WTC11 (cell line): ENCODE measurements at regions not wholly inside any gene's neighbourhood (a gene's known extent, or its start where the extent isn't known, plus 50 kb on each side); places are given as distances from the start of the nearest gene placed in this dataset.

Experiments
- ATF2 ChIP-seq: sonication (generic); formaldehyde crosslinking; IDR thresholded peaks from 2 replicates; pipeline ENCODE4 v1.8.1; 2022; ENCODE audit warnings: low read depth, missing genetic modification reagents, borderline replicate concordance
- CREB1 ChIP-seq: sonication (generic); formaldehyde crosslinking; IDR thresholded peaks from 2 replicates; pipeline ENCODE4 v1.8.0; 2023; ENCODE audit warnings: mild to moderate bottlenecking, missing genetic modification reagents
- CREM ChIP-seq: sonication (generic); formaldehyde crosslinking; IDR thresholded peaks from 2 replicates; pipeline ENCODE4 v1.8.1; 2022; ENCODE audit warnings: mild to moderate bottlenecking, missing genetic modification reagents, moderate library complexity
- ZBTB43 ChIP-seq: sonication (generic); formaldehyde crosslinking; IDR thresholded peaks from 2 replicates; pipeline ENCODE4 v1.8.1; 2023; ENCODE audit warnings: mild to moderate bottlenecking, missing genetic modification reagents
- ZNF263 ChIP-seq: sonication (generic); formaldehyde crosslinking; IDR thresholded peaks from 2 replicates; pipeline ENCODE4 v1.8.1; 2022; ENCODE audit warnings: low read depth, mild to moderate bottlenecking, moderate library complexity, missing genetic modification reagents
- ZNF423 ChIP-seq: fragments of 250-450 bp; sonication (Bioruptor Pico); IDR thresholded peaks from 2 replicates; pipeline ENCODE4 v2.1.2; 2022; ENCODE audit warnings: mild to moderate bottlenecking, moderate library complexity
- TF ChIP-seq, protein P1 (sequence below): fragments of 200-600 bp; IDR thresholded peaks from 2 replicates; pipeline ENCODE4 v1.8.0; 2022; ENCODE audit warnings: antibody characterized with exemption
- TF ChIP-seq, protein P2 (sequence below): sonication (generic); formaldehyde crosslinking; IDR thresholded peaks from 2 replicates; pipeline ENCODE4 v1.8.1; 2022; ENCODE audit warnings: low read depth, mild to moderate bottlenecking, moderate library complexity, missing genetic modification reagents, borderline replicate concordance

- TF ChIP-seq ZBTB43 (CRISPR knock-in tag), result no peak
- no peak for TF ChIP-seq CREB1 (CRISPR knock-in tag)
- TF ChIP-seq, protein P1, sequence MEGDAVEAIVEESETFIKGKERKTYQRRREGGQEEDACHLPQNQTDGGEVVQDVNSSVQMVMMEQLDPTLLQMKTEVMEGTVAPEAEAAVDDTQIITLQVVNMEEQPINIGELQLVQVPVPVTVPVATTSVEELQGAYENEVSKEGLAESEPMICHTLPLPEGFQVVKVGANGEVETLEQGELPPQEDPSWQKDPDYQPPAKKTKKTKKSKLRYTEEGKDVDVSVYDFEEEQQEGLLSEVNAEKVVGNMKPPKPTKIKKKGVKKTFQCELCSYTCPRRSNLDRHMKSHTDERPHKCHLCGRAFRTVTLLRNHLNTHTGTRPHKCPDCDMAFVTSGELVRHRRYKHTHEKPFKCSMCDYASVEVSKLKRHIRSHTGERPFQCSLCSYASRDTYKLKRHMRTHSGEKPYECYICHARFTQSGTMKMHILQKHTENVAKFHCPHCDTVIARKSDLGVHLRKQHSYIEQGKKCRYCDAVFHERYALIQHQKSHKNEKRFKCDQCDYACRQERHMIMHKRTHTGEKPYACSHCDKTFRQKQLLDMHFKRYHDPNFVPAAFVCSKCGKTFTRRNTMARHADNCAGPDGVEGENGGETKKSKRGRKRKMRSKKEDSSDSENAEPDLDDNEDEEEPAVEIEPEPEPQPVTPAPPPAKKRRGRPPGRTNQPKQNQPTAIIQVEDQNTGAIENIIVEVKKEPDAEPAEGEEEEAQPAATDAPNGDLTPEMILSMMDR, result no peak
- TF ChIP-seq, protein P2, sequence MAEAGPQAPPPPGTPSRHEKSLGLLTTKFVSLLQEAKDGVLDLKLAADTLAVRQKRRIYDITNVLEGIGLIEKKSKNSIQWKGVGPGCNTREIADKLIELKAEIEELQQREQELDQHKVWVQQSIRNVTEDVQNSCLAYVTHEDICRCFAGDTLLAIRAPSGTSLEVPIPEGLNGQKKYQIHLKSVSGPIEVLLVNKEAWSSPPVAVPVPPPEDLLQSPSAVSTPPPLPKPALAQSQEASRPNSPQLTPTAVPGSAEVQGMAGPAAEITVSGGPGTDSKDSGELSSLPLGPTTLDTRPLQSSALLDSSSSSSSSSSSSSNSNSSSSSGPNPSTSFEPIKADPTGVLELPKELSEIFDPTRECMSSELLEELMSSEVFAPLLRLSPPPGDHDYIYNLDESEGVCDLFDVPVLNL, result no peak
- TF ChIP-seq ZNF423 (CRISPR knock-in tag), result no peak
- TF ChIP-seq CREM, result no peak
- TF ChIP-seq ATF2, result no peak
- no peak for TF ChIP-seq ZNF263 (CRISPR knock-in tag)
Measured at GRCh38 chr11:119550053-119550752, 127.2 kb upstream of the THY1 start.
